GM23338 (cell line): ENCODE measurements at regions not wholly inside any gene's neighbourhood (a gene's known extent, or its start where the extent isn't known, plus 50 kb on each side); places are given as distances from the start of the nearest gene placed in this dataset.
A peak's percentile ranks its signal among the peaks of the same experiment; 100 is the strongest.

ENCODE experiments used
- ATAC-seq: fragments of 200-7000 bp; cut with Tn5 transposase; 3 replicates; pipeline ENCODE4 v1.9.1; 2020
- DNase-seq: peaks from one replicate; pipeline ENCODE4 v3.0.0-alpha.2; 2015; ENCODE audit warnings: low spot score
- H2AFZ ChIP-seq: fragments of 200-600 bp; sonication (generic); 2 replicates; pipeline ENCODE4 v1.8.0; 2016; ENCODE audit warnings: antibody characterized with exemption, mild to moderate bottlenecking, moderate library complexity
- H3F3A ChIP-seq: fragments of 200-600 bp; sonication (generic); replicated peaks from 2 replicates; pipeline ENCODE4 v1.8.0; 2017; ENCODE audit warnings: antibody characterized with exemption, mixed run types, low read depth
- H3K27ac ChIP-seq: fragments of 200-600 bp; sonication (generic); 2 replicates; pipeline ENCODE4 v1.6.1; 2016; ENCODE audit warnings: low read depth
- H3K27me3 ChIP-seq: fragments of 200-600 bp; sonication (generic); 2 replicates; pipeline ENCODE4 v1.8.0; 2016; ENCODE audit warnings: mild to moderate bottlenecking, mixed run types, moderate library complexity; ENCODE audit not compliant: insufficient read depth
- H3K36me3 ChIP-seq: fragments of 200-600 bp; sonication (generic); 2 replicates; pipeline ENCODE4 v1.8.0; 2016; ENCODE audit warnings: mild to moderate bottlenecking; ENCODE audit not compliant: insufficient read depth
- H3K4me1 ChIP-seq: fragments of 200-600 bp; sonication (generic); 2 replicates; pipeline ENCODE4 v1.8.0; 2016; ENCODE audit warnings: mild to moderate bottlenecking, moderate library complexity; ENCODE audit not compliant: insufficient read depth
- H3K4me2 ChIP-seq: fragments of 200-600 bp; sonication (generic); 2 replicates; pipeline ENCODE4 v1.7.1; 2017; ENCODE audit warnings: mixed run types
- H3K4me3 ChIP-seq: fragments of 200-600 bp; sonication (generic); 2 replicates; pipeline ENCODE4 v1.6.1; 2016; ENCODE audit warnings: mixed run types
- H3K79me2 ChIP-seq: fragments of 200-600 bp; sonication (generic); replicated peaks from 2 replicates; pipeline ENCODE4 v1.8.0; 2017; ENCODE audit warnings: mild to moderate bottlenecking; ENCODE audit not compliant: insufficient read depth
- H3K9me2 ChIP-seq: fragments of 200-600 bp; sonication (generic); 2 replicates; pipeline ENCODE4 v1.8.0; 2017; ENCODE audit not compliant: insufficient read depth
- H4K20me1 ChIP-seq: fragments of 200-600 bp; sonication (generic); replicated peaks from 2 replicates; pipeline ENCODE4 v1.8.0; 2017; ENCODE audit warnings: mild to moderate bottlenecking; ENCODE audit not compliant: insufficient read depth
- H3K27ac Mint-ChIP-seq: 2 replicates; pipeline ENCODE4 v1.8.0; 2020; ENCODE audit warnings: inconsistent platforms, mild to moderate bottlenecking, moderate library complexity, mixed read lengths
- H3K27me3 Mint-ChIP-seq: 3 replicates; pipeline ENCODE4 v1.8.0; 2022; ENCODE audit warnings: low read depth, mild to moderate bottlenecking, moderate library complexity, mixed read lengths, inconsistent platforms; ENCODE audit not compliant: insufficient read depth, poor library complexity
- H3K36me3 Mint-ChIP-seq: 3 replicates; pipeline ENCODE4 v1.8.0; 2021; ENCODE audit warnings: low read depth, mild to moderate bottlenecking, inconsistent platforms, moderate library complexity, mixed read lengths
- H3K4me1 Mint-ChIP-seq: 3 replicates; pipeline ENCODE4 v1.8.0; 2020; ENCODE audit warnings: mild to moderate bottlenecking, inconsistent platforms, mixed read lengths
- H3K4me3 Mint-ChIP-seq: 3 replicates; pipeline ENCODE4 v1.8.0; 2021; ENCODE audit warnings: moderate library complexity, mild to moderate bottlenecking, inconsistent platforms, mixed read lengths
- H3K9me3 Mint-ChIP-seq: 3 replicates; pipeline ENCODE4 v1.8.0; 2020; ENCODE audit warnings: moderate library complexity, mild to moderate bottlenecking, inconsistent platforms, mixed read lengths
- CREB1 ChIP-seq: fragments of 250-450 bp; sonication (Bioruptor Pico); IDR thresholded peaks from 2 replicates; pipeline ENCODE4 v1.5.0; 2020; ENCODE audit warnings: low read depth, mild to moderate bottlenecking, moderate library complexity
- EZH2 ChIP-seq: fragments of 200-600 bp; sonication (generic); IDR thresholded peaks from one replicate; pipeline ENCODE4 v1.8.0; 2017; ENCODE audit warnings: antibody characterized with exemption, mild to moderate bottlenecking, low read depth; ENCODE audit not compliant: unreplicated experiment
- EZH2phosphoT487 ChIP-seq: fragments of 200-600 bp; sonication (generic); IDR thresholded peaks from one replicate; pipeline ENCODE4 v1.8.1; 2018; ENCODE audit warnings: antibody characterized with exemption; ENCODE audit not compliant: unreplicated experiment
- JUNB ChIP-seq: IDR thresholded peaks from one replicate; pipeline ENCODE4 v1.6.1; 2016; ENCODE audit warnings: antibody characterized with exemption; ENCODE audit not compliant: unreplicated experiment
- NANOG ChIP-seq: IDR thresholded peaks from 2 replicates; pipeline ENCODE4 v1.6.1; 2016; ENCODE audit warnings: antibody characterized with exemption, borderline replicate concordance
- POLR2AphosphoS5 ChIP-seq: IDR thresholded peaks from 2 replicates; pipeline ENCODE4 v1.6.1; 2016; ENCODE audit warnings: antibody characterized with exemption, low read depth
- STAT1 ChIP-seq: IDR thresholded peaks from one replicate; pipeline ENCODE4 v1.6.1; 2016; ENCODE audit warnings: antibody characterized with exemption; ENCODE audit not compliant: unreplicated experiment
- ZNF114 ChIP-seq: fragments of 250-450 bp; sonication (Bioruptor Pico); IDR thresholded peaks from 2 replicates; pipeline ENCODE4 v1.5.0; 2020; ENCODE audit warnings: mild to moderate bottlenecking, moderate library complexity
- ZNF331 ChIP-seq: fragments of 250-450 bp; sonication (Bioruptor Pico); IDR thresholded peaks from 2 replicates; pipeline ENCODE4 v1.5.0; 2020; ENCODE audit warnings: low read depth, mild to moderate bottlenecking, moderate library complexity
- TF ChIP-seq, protein P1 (sequence below), 2 experiments: fragments of 200-600 bp in 1 of 2; sonication (generic) in 1 of 2; conservative IDR thresholded peaks; 2 replicates each; pipeline versions ENCODE4 v1.5.1 to v1.6.1; 2016 to 2017; ENCODE audit warnings: antibody characterized with exemption in 2 of 2, low read depth in 2 of 2, mild to moderate bottlenecking in 2 of 2, moderate library complexity in 1 of 2
- TF ChIP-seq, protein P2 (sequence below): IDR thresholded peaks from one replicate; pipeline ENCODE4 v1.6.1; 2018; ENCODE audit warnings: antibody characterized with exemption; ENCODE audit not compliant: unreplicated experiment
- TF ChIP-seq, protein P3 (sequence below): IDR thresholded peaks from 2 replicates; pipeline ENCODE4 v1.6.1; 2016; ENCODE audit warnings: antibody characterized with exemption
- TF ChIP-seq, protein P4 (sequence below): fragments of 250-450 bp; sonication (Bioruptor Pico); IDR thresholded peaks from 2 replicates; pipeline ENCODE4 v1.5.0; 2020; ENCODE audit warnings: mild to moderate bottlenecking, moderate library complexity

DNA sequence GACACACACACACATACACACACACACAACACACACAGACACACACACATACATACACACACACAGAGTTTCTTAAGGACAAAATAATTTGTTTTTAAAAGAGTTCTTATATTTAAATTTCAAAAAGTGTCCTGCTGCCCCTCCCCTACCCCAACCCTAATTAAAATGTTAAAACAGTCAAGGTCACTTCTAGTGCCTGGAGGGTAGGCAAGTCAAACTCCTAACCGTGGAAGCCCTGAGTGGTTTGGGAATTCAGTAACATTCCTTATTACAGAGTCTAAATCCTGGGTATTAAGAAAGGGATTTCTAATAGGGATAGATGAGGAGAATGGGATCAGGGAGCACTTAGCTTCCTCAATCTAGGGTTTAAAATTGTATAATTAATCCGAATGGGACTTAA is 403.6 kb upstream of the NFIA start:
- H3K79me2 ChIP-seq, result no peaks in the 10 kb centered on the region
- no peak overlapping the region for H3K4me3 Mint-ChIP-seq
- DNase-seq (peak; percentile 22), ATAC-seq (peak; percentile 55)
- no peaks in the 10 kb centered on the region for H3K36me3 ChIP-seq
- no peak overlapping the region for H2AFZ ChIP-seq
- no peaks in the 10 kb centered on the region; the same call in 1 of the 2 replicates for H3K9me2 ChIP-seq
- no peaks in the 10 kb centered on the region for H3F3A ChIP-seq
- no peak overlapping the region for H3K4me3 ChIP-seq
- H3K27me3 Mint-ChIP-seq, result no peaks in the 10 kb centered on the region
- H3K27me3 ChIP-seq, result no peaks in the 10 kb centered on the region
- peaks cover 13% of the 10 kb centered on the region for H3K4me1 Mint-ChIP-seq
- no peaks in the 10 kb centered on the region for H3K36me3 Mint-ChIP-seq
- H3K4me1 ChIP-seq, result peaks cover 12% of the 10 kb centered on the region
- TF ChIP-seq POLR2AphosphoS5 (no peak), CREB1 (CRISPR knock-in tag) (no peak), ZNF331 (no peak), EZH2 (no peak), ZNF114 (CRISPR knock-in tag) (no peak), STAT1 (no peak), JUNB (no peak), EZH2phosphoT487 (no peak), NANOG (no peak)
- TF ChIP-seq, protein P1, sequence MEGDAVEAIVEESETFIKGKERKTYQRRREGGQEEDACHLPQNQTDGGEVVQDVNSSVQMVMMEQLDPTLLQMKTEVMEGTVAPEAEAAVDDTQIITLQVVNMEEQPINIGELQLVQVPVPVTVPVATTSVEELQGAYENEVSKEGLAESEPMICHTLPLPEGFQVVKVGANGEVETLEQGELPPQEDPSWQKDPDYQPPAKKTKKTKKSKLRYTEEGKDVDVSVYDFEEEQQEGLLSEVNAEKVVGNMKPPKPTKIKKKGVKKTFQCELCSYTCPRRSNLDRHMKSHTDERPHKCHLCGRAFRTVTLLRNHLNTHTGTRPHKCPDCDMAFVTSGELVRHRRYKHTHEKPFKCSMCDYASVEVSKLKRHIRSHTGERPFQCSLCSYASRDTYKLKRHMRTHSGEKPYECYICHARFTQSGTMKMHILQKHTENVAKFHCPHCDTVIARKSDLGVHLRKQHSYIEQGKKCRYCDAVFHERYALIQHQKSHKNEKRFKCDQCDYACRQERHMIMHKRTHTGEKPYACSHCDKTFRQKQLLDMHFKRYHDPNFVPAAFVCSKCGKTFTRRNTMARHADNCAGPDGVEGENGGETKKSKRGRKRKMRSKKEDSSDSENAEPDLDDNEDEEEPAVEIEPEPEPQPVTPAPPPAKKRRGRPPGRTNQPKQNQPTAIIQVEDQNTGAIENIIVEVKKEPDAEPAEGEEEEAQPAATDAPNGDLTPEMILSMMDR (conservative IDR thresholded peaks at IDR 0.05; ENCODE audit: low read depth in 2 of 2), result no peak
- TF ChIP-seq, protein P2, sequence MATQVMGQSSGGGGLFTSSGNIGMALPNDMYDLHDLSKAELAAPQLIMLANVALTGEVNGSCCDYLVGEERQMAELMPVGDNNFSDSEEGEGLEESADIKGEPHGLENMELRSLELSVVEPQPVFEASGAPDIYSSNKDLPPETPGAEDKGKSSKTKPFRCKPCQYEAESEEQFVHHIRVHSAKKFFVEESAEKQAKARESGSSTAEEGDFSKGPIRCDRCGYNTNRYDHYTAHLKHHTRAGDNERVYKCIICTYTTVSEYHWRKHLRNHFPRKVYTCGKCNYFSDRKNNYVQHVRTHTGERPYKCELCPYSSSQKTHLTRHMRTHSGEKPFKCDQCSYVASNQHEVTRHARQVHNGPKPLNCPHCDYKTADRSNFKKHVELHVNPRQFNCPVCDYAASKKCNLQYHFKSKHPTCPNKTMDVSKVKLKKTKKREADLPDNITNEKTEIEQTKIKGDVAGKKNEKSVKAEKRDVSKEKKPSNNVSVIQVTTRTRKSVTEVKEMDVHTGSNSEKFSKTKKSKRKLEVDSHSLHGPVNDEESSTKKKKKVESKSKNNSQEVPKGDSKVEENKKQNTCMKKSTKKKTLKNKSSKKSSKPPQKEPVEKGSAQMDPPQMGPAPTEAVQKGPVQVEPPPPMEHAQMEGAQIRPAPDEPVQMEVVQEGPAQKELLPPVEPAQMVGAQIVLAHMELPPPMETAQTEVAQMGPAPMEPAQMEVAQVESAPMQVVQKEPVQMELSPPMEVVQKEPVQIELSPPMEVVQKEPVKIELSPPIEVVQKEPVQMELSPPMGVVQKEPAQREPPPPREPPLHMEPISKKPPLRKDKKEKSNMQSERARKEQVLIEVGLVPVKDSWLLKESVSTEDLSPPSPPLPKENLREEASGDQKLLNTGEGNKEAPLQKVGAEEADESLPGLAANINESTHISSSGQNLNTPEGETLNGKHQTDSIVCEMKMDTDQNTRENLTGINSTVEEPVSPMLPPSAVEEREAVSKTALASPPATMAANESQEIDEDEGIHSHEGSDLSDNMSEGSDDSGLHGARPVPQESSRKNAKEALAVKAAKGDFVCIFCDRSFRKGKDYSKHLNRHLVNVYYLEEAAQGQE, result no peak
- TF ChIP-seq, protein P3, sequence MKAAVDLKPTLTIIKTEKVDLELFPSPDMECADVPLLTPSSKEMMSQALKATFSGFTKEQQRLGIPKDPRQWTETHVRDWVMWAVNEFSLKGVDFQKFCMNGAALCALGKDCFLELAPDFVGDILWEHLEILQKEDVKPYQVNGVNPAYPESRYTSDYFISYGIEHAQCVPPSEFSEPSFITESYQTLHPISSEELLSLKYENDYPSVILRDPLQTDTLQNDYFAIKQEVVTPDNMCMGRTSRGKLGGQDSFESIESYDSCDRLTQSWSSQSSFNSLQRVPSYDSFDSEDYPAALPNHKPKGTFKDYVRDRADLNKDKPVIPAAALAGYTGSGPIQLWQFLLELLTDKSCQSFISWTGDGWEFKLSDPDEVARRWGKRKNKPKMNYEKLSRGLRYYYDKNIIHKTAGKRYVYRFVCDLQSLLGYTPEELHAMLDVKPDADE, result no peak
- TF ChIP-seq, protein P4, sequence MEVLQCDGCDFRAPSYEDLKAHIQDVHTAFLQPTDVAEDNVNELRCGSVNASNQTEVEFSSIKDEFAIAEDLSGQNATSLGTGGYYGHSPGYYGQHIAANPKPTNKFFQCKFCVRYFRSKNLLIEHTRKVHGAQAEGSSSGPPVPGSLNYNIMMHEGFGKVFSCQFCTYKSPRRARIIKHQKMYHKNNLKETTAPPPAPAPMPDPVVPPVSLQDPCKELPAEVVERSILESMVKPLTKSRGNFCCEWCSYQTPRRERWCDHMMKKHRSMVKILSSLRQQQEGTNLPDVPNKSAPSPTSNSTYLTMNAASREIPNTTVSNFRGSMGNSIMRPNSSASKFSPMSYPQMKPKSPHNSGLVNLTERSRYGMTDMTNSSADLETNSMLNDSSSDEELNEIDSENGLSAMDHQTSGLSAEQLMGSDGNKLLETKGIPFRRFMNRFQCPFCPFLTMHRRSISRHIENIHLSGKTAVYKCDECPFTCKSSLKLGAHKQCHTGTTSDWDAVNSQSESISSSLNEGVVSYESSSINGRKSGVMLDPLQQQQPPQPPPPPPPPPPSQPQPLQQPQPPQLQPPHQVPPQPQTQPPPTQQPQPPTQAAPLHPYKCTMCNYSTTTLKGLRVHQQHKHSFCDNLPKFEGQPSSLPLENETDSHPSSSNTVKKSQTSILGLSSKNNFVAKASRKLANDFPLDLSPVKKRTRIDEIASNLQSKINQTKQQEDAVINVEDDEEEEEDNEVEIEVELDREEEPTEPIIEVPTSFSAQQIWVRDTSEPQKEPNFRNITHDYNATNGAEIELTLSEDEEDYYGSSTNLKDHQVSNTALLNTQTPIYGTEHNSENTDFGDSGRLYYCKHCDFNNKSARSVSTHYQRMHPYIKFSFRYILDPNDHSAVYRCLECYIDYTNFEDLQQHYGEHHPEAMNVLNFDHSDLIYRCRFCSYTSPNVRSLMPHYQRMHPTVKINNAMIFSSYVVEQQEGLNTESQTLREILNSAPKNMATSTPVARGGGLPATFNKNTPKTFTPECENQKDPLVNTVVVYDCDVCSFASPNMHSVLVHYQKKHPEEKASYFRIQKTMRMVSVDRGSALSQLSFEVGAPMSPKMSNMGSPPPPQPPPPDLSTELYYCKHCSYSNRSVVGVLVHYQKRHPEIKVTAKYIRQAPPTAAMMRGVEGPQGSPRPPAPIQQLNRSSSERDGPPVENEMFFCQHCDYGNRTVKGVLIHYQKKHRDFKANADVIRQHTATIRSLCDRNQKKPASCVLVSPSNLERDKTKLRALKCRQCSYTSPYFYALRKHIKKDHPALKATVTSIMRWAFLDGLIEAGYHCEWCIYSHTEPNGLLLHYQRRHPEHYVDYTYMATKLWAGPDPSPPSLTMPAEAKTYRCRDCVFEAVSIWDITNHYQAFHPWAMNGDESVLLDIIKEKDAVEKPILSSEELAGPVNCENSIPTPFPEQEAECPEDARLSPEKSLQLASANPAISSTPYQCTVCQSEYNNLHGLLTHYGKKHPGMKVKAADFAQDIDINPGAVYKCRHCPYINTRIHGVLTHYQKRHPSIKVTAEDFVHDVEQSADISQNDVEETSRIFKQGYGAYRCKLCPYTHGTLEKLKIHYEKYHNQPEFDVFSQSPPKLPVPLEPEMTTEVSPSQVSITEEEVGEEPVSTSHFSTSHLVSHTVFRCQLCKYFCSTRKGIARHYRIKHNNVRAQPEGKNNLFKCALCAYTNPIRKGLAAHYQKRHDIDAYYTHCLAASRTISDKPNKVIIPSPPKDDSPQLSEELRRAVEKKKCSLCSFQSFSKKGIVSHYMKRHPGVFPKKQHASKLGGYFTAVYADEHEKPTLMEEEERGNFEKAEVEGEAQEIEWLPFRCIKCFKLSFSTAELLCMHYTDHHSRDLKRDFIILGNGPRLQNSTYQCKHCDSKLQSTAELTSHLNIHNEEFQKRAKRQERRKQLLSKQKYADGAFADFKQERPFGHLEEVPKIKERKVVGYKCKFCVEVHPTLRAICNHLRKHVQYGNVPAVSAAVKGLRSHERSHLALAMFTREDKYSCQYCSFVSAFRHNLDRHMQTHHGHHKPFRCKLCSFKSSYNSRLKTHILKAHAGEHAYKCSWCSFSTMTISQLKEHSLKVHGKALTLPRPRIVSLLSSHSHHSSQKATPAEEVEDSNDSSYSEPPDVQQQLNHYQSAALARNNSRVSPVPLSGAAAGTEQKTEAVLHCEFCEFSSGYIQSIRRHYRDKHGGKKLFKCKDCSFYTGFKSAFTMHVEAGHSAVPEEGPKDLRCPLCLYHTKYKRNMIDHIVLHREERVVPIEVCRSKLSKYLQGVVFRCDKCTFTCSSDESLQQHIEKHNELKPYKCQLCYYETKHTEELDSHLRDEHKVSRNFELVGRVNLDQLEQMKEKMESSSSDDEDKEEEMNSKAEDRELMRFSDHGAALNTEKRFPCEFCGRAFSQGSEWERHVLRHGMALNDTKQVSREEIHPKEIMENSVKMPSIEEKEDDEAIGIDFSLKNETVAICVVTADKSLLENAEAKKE (CRISPR knock-in tag), result no peak
- no peak overlapping the region for H3K27ac ChIP-seq
- peak overlapping the region; percentile 15; the same call in 1 of the 2 replicates for H3K27ac Mint-ChIP-seq
- H4K20me1 ChIP-seq, result no peaks in the 10 kb centered on the region
- peak overlapping the region; percentile 13 for H3K4me2 ChIP-seq
- H3K9me3 Mint-ChIP-seq, result no peaks in the 10 kb centered on the region; the same call in 2 of the 3 replicates
